GM23338 (cell line): ENCODE measurements at regions not wholly inside any gene's neighbourhood (a gene's known extent, or its start where the extent isn't known, plus 50 kb on each side); places are given as distances from the start of the nearest gene placed in this dataset.
A peak's percentile ranks its signal among the peaks of the same experiment; 100 is the strongest.

Source experiments
- CREB1 ChIP-seq: fragments of 250-450 bp; sonication (Bioruptor Pico); IDR thresholded peaks from 2 replicates; pipeline ENCODE4 v1.5.0; 2020; ENCODE audit warnings: low read depth, mild to moderate bottlenecking, moderate library complexity
- CTCF ChIP-seq, 2 experiments: fragments of 200-600 bp in 1 of 2; sonication (generic) in 1 of 2; conservative IDR thresholded peaks; 2 replicates each; pipeline versions ENCODE4 v1.5.1 to v1.6.1; 2016 to 2017; ENCODE audit warnings: antibody characterized with exemption in 2 of 2, low read depth in 2 of 2, mild to moderate bottlenecking in 2 of 2, moderate library complexity in 1 of 2
- EZH2 ChIP-seq: fragments of 200-600 bp; sonication (generic); IDR thresholded peaks from one replicate; pipeline ENCODE4 v1.8.0; 2017; ENCODE audit warnings: antibody characterized with exemption, mild to moderate bottlenecking, low read depth; ENCODE audit not compliant: unreplicated experiment
- POLR2AphosphoS5 ChIP-seq: IDR thresholded peaks from 2 replicates; pipeline ENCODE4 v1.6.1; 2016; ENCODE audit warnings: antibody characterized with exemption, low read depth

GRCh38 chr2:58341047-58341446, 99.9 kb upstream of the FANCL start:
- TF ChIP-seq CTCF (conservative IDR thresholded peaks at IDR 0.05; ENCODE audit: low read depth in 2 of 2) (peak; percentile 34 to 53), POLR2AphosphoS5 (no peak), CREB1 (CRISPR knock-in tag) (no peak), EZH2 (no peak)
